ENCODE measurements at regions not wholly inside any gene's neighbourhood (a gene's known extent, or its start where the extent isn't known, plus 50 kb on each side); places are given as distances from the start of the nearest gene placed in this dataset.

GRCh38 chr5:42032137-42032536 is 107.1 kb downstream of the FBXO4 start:
- TF ChIP-seq CSRNP3 (CRISPR knock-in tag; IDR thresholded peaks at IDR 0.05) (no peak), ESRRG (CRISPR knock-in tag; IDR thresholded peaks at IDR 0.05) (no peak), TCF4 (CRISPR knock-in tag; IDR thresholded peaks at IDR 0.05; ENCODE audit: borderline replicate concordance) (no peak), RARB (CRISPR knock-in tag; IDR thresholded peaks at IDR 0.05) (no peak), ARNTL (CRISPR knock-in tag; IDR thresholded peaks at IDR 0.05; ENCODE audit: borderline replicate concordance, low read depth) (no peak), CSDC2 (CRISPR knock-in tag; IDR thresholded peaks at IDR 0.05) (no peak), SNAI2 (CRISPR knock-in tag; IDR thresholded peaks at IDR 0.05) (no peak), ZC3H10 (CRISPR knock-in tag; IDR thresholded peaks at IDR 0.05) (no peak), POU6F1 (CRISPR knock-in tag; IDR thresholded peaks at IDR 0.05; ENCODE audit: borderline replicate concordance, low read depth) (no peak), PATZ1 (CRISPR knock-in tag; IDR thresholded peaks at IDR 0.05; ENCODE audit: borderline replicate concordance) (no peak), TSHZ2 (CRISPR knock-in tag; IDR thresholded peaks at IDR 0.05) (no peak), PPARA (CRISPR knock-in tag; IDR thresholded peaks at IDR 0.05; ENCODE audit: borderline replicate concordance) (no peak), ZNF8 (CRISPR knock-in tag; IDR thresholded peaks at IDR 0.05) (no peak), ISL1 (CRISPR knock-in tag; IDR thresholded peaks at IDR 0.05) (no peak), ZNF70 (CRISPR knock-in tag; IDR thresholded peaks at IDR 0.05) (no peak), GLIS3 (CRISPR knock-in tag; IDR thresholded peaks at IDR 0.05) (no peak), TOX (CRISPR knock-in tag; IDR thresholded peaks at IDR 0.05; ENCODE audit: borderline replicate concordance) (no peak)
- ATAC-seq: no peak

GRCh38 chr5:42035526-42035925 is 110.4 kb downstream of the FBXO4 start:
- TF ChIP-seq ZFP30 (CRISPR knock-in tag; IDR thresholded peaks at IDR 0.05): no peak
- TF ChIP-seq ARNTL (CRISPR knock-in tag; IDR thresholded peaks at IDR 0.05; ENCODE audit: borderline replicate concordance, low read depth): no peak
- TF ChIP-seq PPARA (CRISPR knock-in tag; IDR thresholded peaks at IDR 0.05; ENCODE audit: borderline replicate concordance): no peak
- no peak for TF ChIP-seq CSRNP3 (CRISPR knock-in tag; IDR thresholded peaks at IDR 0.05)
- no peak for TF ChIP-seq ESRRG (CRISPR knock-in tag; IDR thresholded peaks at IDR 0.05)
- no peak for TF ChIP-seq PATZ1 (CRISPR knock-in tag; IDR thresholded peaks at IDR 0.05; ENCODE audit: borderline replicate concordance)
- no peak for TF ChIP-seq TCF4 (CRISPR knock-in tag; IDR thresholded peaks at IDR 0.05; ENCODE audit: borderline replicate concordance)
- no peak for TF ChIP-seq CREB5 (CRISPR knock-in tag; IDR thresholded peaks at IDR 0.05; ENCODE audit: low read depth)
- TF ChIP-seq TOX (CRISPR knock-in tag; IDR thresholded peaks at IDR 0.05; ENCODE audit: borderline replicate concordance): no peak
- TF ChIP-seq POU6F1 (CRISPR knock-in tag; IDR thresholded peaks at IDR 0.05; ENCODE audit: borderline replicate concordance, low read depth): no peak
- no peak for TF ChIP-seq TSHZ2 (CRISPR knock-in tag; IDR thresholded peaks at IDR 0.05)
- ATAC-seq: no peak
